NCI-H2081 treated with DMSO at 0.1 percent for 48 hours (cell line): ENCODE measurements at regions not wholly inside any gene's neighbourhood (a gene's known extent, or its start where the extent isn't known, plus 50 kb on each side); places are given as distances from the start of the nearest gene placed in this dataset.
"Not testable (repeated sequence)": the region's sequence is repeated elsewhere in the genome, so short reads cannot be mapped to it uniquely, and the experiment has no call there.

ENCODE experiments used
- DNase-seq: peaks from one replicate; lab custom pipeline; 2025; lab: John Stamatoyannopoulos, UW

DNA sequence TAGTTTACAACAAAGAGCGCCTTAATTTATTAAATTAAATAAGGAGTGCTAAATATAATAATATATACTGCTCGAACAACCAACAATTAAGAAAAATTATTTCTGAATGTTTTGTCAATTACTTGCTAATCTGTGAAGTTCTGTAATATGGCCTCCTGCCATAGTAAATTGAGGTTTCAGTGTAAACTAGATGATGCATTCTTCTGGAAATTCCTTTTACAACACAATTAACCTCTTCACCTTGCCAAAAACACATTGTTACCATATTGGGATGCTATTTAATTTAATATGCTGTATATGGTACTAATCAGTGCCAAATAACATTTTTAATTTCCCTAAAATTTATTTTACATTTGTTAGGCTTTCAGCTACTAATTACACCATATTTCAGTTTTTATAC, 808.4 kb upstream of the CITED2 start:
- DNase-seq = no peak

DNA sequence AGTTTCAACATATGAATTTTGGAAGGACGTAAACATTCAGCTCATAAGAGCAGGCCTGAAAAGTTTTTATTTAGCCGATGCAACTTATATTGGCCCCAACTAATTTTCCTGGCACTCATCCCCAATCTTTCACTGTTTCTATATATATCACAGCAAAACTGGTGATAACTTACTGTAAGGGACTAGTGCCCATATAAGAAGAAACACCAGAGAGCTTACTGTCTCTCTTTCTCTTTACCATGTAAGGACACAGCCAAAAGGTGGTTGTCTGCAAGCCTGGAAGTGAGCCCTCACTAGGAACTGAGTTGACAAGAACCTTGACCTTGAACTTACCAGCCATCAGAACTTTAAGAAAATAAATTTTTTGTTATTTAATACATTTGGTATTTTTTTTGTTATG, 807.4 kb upstream of the CITED2 start:
- DNase-seq = no peak

DNA sequence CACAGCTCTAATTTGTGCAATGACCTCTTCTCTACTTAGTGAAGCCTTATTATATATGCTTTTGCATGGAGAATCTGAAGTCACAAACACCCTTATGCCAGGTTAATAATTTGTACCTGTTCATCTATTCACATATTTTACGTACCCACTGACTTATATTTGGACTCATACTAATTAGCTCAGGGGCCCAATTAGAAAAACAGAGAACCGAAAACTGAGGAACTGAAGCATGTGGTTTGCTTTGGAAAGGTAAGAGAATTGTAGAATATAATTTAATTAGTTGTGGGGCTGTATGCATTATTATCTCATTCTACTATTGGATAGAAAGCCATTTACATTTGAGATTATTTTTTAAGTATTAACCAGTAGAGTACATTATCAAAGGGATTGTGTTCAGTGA, 805.9 kb upstream of the CITED2 start:
- no peak for DNase-seq

DNA sequence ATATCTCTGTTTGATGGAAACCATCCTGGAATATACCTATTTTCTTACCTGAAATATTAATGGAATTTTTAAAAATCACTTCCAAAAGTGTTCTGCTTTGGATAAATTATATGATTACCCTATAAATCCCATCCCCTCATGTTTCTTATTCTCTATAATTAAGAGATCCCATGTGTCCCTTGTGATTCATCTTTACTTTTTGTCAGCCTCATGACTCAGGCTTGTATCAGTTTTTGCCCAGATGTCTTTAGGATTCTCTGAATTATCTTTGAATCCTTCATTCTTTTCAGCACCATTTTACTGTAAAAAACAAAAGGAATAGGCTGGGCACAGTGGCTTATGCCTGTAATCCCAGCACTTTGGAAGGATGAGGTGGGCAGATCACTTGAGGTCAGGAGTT, 804.5 kb upstream of the CITED2 start:
- DNase-seq = no peak

DNA sequence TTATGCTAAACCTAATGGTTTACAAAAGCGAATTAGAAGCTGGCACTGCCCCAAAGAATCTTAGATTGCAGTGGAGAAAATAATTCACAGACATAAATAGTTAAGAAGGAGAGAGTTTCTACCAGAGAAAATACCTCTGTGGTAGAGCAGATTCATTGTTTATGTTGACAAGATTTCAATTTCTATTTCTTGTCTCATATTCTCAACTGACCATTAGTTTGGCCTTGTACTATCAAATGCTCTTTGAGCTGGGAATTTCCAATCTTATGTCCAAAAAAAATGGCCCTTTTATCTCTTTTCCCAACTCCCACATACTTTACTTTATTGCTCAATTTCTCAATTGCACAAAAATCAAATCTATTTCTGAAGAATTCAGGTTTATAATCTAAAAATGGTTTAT, 804.1 kb upstream of the CITED2 start:
- DNase-seq = no peak

DNA sequence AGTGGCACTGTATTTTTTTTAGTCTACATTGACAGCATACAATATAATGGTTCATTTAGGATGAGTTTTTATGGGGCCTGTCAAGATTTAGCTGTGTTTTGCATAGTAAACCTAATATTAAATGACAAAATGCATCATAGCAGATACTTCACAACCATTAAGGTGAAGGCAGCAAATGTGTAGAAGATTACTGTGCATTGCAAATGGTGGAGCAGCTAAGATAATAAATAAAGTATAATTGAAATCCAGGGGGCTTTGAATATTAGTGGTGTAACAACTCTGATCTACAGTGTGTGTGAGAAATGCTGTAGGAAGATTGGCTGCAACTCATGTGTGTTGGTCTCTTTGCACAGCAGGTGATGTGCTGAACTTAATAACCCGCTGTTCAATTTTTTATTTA, 801.9 kb upstream of the CITED2 start:
- no peak for DNase-seq

DNA sequence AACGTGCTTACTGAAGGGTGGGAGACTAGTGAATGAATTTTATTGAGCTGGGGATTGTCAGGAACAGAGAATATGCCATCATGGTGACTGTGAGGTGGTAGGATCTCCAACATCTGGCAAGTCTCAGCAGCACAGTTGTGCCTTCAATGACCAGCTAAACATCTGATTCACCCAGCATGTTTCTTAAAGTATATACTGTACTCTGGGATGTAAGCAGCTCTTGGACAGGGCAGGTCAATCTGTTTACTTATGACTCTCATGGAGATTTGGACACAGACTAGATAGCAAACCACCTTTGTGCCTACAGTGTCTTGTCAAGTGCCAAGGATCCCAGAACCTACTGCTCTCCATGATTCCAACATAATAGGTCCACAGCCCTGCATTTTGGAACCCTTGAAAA, 801.0 kb upstream of the CITED2 start:
- DNase-seq = no peak

DNA sequence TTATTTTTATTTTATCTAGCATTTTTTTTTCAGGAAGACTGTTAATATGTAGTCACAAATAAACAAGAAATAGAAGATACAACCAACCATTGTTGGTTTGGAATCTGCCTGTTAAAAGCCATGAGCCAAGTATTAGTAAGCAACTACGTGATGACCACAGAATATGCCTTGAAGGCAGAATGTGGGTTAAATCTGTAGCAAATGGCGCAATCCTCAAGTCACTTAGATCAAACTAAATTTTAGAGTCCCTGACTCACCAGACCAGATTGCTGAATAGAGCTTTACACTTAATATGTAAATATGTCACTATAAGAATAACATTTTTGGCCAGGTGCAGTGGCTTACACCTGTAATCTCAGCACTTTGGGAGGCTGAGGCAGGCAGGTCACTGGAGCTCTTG, 800.1 kb upstream of the CITED2 start:
- DNase-seq = no peak

DNA sequence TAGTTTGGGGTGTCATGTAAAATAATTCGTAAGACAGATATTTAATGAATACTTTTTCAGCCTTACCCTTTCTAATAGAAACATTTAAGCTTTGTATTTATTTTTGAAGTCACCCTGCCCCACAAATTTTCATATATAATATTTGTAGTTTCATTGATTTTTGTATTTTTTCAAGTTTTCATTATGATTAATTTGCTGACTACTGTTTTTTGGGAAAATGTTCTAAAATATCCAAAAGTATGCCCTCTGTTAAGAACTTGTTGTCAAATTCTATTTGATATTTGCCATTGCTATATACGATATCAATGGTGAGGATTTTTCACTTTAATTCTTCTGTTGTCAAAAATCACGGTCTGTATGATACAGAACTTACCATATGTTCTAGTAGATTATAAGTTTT, 793.9 kb upstream of the CITED2 start:
- DNase-seq = no peak

DNA sequence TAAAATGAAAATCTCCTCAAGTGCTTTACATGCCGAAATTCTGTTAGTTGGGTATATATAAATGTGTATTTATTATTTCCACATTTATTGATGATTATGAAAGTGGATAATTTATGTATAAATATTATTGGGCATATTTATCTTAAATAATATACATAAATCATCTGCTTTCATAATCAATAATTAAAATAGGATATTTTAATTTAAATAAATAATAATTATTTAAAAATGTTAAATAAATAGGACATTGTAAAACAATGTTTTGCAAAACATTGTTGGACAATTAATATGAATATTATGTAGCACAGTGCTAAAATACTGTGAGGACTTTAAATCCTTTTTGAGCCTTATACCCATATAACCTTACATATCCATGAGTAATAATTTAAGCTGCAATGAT, 786.5 kb upstream of the CITED2 start:
- no peak for DNase-seq

DNA sequence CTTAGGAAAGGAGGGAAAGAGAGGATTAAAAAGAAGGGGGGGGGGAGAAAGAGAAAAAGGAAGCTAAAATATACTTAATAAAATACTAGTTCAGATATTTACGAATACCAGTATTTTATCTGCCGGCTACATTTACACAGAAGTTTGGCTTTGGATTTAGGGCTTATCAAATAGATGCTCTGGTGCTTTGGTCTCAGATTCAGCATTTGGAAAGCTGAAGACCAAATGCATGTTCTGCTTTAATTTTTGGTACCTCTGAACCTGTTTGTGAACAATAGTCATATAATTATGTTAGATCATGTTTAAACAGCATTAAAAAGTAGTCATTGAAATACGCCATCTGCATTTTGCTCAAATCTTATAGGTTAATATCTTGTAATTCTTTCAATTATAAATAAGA, 786.0 kb upstream of the CITED2 start:
- DNase-seq = no peak

DNA sequence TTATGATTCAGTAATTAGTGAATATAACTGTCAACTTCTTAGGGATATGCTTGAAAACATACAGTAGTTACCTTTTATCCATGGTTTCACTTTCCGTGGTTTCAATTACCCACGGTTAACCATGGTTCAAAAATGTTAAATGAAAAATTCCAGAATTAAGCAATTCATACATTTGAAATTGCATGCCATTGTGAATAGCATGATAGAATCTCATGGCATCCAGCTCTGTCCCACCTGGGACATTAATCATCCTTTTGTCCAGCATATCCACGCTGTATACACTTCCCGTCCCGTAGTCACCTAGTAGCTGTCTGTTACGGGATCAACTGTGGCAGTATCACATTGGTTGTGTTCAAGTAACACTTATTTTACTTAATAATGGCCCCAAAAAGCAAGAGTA, 781.7 kb upstream of the CITED2 start:
- DNase-seq = no peak

DNA sequence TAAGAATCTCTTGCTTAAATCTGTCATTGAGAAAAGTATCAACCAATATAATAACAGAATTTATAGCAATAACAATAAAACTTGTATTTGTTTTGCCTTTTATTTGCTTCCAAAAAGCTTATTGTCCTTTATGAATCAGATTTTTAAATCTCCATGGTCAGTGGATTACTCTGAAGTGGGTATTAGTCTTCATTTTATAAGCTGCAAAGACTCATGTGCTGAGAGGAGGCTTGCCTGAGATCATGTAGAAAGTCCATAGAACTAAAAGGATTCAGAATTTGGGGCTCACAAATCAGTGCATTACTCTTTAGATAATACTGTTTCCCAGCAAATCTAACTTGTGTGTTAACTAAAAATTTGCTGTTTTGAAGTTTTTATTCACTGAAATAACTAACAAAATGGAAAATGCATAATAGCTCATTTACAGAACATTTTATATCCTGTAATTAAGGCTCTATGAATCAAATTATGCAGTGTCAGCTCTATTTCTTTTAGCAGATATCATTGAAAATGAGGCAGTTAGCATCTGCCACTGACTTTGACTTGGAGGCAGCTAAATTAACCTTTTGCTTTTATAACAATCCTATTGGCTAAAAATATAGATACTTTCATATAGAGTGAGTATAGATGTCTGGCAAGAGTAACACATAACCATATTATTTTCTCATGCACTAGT, 781.1 kb upstream of the CITED2 start:
- DNase-seq = no peak

DNA sequence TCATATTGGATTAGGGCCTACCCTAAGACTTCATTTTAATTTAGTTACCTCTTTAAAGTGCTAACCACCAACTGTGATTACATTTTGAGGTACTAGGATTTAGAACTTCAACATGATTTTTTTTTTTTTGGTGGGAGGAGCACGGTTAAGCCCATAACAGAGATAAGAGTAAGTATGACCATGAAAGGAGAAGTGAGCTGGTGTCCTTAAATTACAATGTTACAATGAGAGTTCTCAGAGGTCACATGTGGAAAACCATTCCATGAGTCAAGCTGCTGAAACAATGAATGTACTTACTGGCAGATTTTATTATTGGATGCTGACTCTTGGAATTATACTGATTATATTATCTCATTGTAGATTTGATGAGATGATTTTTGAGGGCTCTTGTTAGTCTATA, 779.3 kb upstream of the CITED2 start:
- no peak for DNase-seq

DNA sequence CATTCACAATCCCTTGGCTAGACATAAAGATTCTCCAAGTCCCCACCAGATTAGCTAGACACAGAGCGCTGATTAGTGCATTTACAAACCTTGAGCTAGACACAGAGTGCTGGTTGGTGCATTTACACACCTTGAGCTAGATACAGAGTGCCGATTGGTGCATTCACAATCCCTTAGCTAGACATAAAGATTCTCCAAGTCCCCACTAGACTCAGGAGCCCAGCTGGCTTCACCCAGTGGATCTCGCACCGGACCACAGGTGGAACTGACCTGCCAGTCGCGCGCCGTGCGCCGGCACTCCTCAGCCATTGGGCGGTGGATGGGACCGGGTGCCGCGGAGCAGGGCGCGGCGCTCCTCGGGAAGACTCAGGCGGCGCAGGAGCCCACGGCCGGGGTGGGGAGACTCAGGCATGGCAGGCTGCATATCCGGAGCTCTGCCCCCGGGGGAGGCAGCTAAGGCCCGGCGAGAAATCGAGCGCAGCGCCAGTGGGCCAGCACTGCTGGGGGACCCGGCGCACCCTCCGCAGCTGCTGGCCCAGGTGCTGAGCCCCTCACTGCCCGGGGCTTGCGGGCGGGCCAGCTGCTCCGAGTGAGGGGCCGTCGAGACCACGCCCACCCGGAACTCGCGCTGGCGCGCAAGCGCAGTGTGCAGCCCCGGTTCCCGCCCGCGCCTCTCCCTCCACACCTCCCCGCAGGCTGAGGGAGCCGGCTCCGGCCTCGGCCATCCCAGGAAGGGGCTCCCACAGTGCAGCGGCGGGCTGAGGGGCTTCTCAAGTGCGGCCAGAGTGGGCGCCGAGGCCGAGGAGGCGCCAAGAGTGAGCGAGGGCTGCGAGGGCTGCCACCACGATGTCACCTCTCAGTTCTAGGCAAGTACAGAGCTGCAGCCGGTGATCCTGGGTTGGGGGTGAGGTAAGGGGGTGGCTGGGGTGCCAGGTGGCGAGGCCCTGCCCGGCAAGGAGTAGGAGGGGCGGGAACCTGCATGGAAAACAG, 773.7 kb upstream of the CITED2 start:
- DNase-seq = not testable (repeated sequence)

DNA sequence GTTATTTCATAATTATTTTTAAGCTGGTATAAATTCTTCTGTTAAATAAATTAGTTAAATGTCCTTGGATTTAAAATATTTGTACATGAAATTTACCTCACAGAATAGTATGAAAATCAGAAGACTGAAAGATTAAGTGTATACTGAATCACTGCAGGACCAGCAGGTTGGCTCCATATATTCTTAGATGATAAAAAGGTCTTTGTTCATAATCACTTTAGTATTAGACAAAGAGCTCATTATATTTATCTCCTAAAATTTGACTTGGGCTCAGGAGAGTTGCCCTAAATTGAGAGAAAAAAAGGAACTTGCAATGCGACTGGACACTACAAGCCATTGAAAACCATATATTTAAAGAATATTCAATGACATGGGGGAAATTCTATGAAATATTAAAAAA, 766.4 kb upstream of the CITED2 start:
- DNase-seq = no peak

DNA sequence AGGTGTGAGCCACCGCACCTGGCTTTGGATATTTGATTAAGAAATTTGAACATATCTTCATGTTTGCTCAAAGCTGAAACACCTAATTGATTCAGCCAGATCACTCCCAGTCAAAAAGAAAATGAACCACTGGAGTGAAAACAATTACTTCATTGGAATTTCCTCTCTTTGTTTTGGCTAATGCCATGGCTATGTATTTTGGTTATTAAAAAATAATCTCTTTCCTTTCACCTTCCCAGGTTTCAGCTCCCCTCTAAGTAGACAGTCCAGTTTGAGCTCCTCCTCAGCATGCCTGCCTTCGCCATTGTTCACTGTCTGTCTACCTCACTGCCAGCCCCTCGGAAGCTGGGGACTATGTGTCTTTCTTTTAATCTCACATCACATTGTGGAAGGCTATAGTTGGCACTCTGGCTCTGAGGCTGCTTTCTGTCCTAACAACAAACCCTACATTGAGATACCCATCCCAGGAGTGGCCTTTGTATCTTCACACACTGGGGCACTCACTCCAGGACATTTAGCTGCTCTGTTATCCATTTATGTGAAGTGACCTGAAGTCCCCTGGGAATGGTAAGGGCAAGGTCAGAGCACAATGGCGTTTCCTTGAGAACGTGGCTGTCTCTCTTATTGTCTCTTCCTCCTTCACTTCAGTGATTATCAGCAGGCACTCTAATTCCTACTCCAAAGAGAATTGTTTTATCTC, 764.0 kb upstream of the CITED2 start:
- no peak for DNase-seq

DNA sequence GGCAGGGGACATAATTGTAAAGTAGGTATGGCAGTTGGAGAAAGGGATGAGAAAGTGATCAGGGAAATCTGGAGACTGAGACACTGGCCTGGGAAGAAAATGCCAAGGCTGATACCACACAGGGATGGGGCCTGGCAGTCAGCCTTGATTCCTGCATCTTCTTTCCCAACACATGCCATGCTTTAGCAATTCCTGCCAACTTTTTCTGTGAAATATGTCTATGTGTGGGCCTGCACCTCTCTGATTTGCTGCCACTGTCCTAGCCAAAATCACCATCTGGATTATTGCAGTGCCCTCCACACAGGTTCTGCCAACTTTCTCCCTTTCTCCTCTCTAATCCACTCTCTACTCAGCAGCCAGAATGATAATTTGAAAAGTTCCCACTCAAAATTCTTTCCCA, 759.8 kb upstream of the CITED2 start:
- DNase-seq = no peak

DNA sequence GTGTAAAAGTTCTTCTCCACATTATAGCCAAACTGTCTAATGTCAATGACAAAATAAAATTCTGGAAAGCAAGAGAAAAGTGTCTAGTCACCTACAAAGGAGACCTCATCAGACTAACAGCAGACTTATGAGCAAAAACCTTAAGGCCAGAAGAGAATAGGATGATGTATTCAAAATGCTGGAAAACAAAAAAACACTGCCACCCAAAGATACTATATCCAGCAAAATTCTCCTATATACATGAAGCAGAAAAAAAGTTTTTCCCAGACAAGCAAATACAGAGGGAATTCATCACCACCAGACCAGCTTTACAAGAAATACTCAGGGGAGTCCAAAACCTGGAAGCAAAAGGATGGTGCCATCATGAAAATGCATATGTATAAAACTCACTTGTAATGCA, 755.6 kb upstream of the CITED2 start:
- no peak for DNase-seq

DNA sequence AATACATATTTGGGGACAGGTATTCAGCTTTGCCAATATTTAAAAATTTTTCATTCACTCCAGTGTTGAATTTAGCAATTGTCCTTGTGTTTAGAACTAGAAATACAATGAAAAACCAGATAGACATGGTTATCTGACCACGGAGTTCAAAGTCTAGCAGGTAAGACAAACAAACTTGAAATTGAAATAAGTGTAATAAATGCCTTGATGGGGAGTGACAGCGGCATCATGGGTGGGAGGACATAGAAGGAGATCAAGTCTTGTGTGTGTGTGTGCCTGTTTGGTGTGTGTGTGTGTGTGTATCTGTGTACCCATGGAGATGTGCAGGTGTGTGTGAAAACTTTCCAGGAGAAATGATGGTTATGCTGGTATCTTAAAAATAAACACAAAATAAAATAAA, 750.0 kb upstream of the CITED2 start:
- DNase-seq = no peak

DNA sequence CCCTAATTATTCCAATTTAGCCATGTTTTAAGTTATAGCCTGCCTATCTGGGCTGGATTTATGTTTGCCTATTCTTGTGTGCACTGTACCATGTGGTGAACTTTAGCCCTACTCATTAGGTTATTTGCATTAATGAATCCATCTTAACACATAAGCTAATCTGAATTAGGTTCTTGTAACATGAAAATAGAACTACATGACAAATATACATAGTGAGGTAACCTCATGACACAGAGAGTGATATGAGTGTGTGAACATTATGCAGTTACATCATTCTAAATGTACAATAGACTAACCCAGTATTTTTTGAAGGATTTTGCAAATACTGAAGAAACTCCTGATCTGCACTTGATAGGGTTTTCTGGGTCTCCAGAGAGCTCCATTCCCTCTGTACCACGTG, 733.7 kb upstream of the CITED2 start:
- no peak for DNase-seq

DNA sequence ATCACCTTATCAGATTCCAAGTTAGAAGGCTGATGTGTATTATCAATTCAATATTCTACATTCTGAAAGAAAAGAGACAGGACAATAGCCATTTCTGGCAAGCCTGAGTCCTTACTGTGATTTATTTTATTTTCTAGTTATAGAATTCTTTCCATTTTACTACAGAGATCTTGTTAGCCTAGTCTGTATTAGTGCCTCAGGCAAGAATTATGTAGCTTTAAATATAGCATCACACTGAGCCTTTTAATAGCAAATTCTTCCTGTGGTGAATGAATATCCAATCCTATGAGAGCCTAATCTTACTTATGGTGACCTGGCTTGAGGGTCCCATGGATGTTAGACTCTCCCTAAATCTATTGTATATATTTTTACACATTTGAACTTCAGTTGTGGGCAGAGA, 732.8 kb upstream of the CITED2 start:
- DNase-seq = no peak

DNA sequence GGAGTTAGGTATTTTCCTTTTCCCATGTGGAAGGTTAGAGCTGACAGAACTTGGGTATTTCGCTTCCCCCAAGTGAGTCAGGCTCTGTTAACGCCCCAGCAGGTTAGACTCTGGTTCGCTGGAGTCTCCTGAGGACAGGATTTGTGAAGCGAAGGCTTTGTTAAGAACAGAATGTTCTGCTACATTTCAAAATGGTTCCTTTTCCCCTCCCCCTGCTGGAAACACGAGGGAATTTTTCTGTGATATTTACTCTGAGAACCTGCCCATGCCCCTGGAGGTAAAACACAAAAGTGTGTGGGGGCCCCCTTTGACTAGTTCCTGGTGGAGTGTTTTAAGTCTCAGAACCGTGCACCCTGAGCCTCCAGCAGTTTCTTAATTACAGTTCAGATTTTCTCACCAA, 731.4 kb upstream of the CITED2 start:
- DNase-seq = no peak
